ENCODE measurements at regions not wholly inside any gene's neighbourhood (a gene's known extent, or its start where the extent isn't known, plus 50 kb on each side); places are given as distances from the start of the nearest gene placed in this dataset.

- TF ChIP-seq PBX3 (IDR thresholded peaks at IDR 0.05) (no peak), ZBTB33 (IDR thresholded peaks at IDR 0.05; ENCODE audit: borderline replicate concordance, low read depth) (no peak), POLR2AphosphoS5 (IDR thresholded peaks at IDR 0.05; ENCODE audit: low read depth, low read length) (no peak)
Measured at GRCh38 chr2:174648896-174649295, 51.3 kb upstream of the WIPF1 start (continued).

All from SK-N-SH (cell line).